Activated CD4-positive, alpha-beta memory T cell treated with anti-CD3 and anti-CD28 coated beads, Interleukin-2, amount 10 ng/mL, durations not matched to agents 7 days and 5 days (primary cell): ENCODE measurements at regions not wholly inside any gene's neighbourhood (a gene's known extent, or its start where the extent isn't known, plus 50 kb on each side); places are given as distances from the start of the nearest gene placed in this dataset.
"Not testable (repeated sequence)": the region's sequence is repeated elsewhere in the genome, so short reads cannot be mapped to it uniquely, and the experiment has no call there.

Experiments used
- CTCF ChIA-PET: fragments of 350-600 bp; sonication (Branson Sonifier 250); formaldehyde crosslinking; loops from one replicate; lab custom pipeline; 2021; ENCODE audit warnings: antibody characterized with exemption, inconsistent platforms; lab: Charles Lee
- POLR2A ChIA-PET: fragments of 350-600 bp; sonication (Branson Sonifier 250); formaldehyde crosslinking; loops from one replicate; lab custom pipeline; 2021; ENCODE audit warnings: antibody characterized with exemption; lab: Charles Lee
- DNase-seq: peaks from one replicate; pipeline ENCODE4 v3.0.0-alpha.2; 2020
- H3K27ac Mint-ChIP-seq: one replicate; pipeline ENCODE4 v1.8.0; 2021; ENCODE audit warnings: mild to moderate bottlenecking, mixed read lengths
- H3K27me3 Mint-ChIP-seq: one replicate; pipeline ENCODE4 v1.8.0; 2021; ENCODE audit warnings: mixed read lengths
- H3K36me3 Mint-ChIP-seq: one replicate; pipeline ENCODE4 v1.8.0; 2021; ENCODE audit warnings: low read depth, mixed read lengths
- H3K4me1 Mint-ChIP-seq: one replicate; pipeline ENCODE4 v1.8.0; 2021; ENCODE audit warnings: mixed read lengths
- H3K4me3 Mint-ChIP-seq: one replicate; pipeline ENCODE4 v1.8.0; 2021; ENCODE audit warnings: mild to moderate bottlenecking, mixed read lengths
- H3K9me3 Mint-ChIP-seq: one replicate; pipeline ENCODE4 v1.8.0; 2021; ENCODE audit warnings: mixed read lengths

DNA sequence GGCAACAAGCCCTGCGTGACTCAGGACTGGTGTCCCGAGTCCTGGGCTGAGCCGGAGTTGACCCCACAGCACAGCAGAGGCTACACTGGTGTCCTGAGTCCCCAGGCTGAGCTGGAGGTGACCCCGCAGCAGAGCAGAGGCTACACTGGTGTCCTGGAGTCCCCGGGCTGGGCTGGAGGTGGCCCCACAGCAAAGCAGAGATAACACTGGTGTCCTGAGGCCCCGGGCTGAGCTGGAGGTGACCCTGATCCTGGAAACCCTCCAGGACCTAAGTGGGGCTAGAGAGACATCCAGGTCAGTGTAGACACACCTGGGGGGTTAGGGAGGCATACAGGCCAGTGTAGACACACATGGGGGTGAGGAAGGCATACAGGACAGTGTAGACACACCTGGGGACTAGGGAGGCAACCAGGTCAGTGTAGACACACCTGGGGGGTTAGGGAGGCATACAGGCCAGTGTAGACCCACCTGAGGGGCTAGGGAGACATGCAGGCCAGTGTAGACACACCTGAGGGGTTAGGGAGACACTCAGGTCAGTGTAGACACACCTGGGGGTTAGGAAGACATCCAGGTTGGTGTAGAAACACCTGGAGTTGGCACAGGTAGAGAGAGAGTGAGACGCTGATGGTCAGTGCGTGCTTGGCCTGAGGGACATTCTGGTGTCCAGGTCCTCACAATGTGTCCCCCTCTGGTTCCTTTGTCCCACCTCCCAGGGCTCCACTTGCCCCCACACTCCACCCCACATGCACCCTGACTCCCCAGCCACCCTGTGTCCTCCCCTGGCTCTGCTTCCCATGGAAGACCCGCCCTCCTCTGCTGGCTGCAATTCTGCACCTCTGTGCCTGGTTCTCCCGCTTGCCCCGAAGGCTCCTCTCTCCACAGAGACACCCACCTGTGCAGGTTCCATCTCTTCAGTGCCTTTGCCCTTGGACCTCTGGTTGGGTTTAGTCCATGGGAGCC, 321.6 kb upstream of the SFSWAP start:
- POLR2A ChIA-PET: no interaction called here
- H3K9me3 Mint-ChIP-seq: no peaks in the 10 kb centered on the region
- no peak for DNase-seq
- H3K36me3 Mint-ChIP-seq: no peaks in the 10 kb centered on the region
- H3K27me3 Mint-ChIP-seq: no peaks in the 10 kb centered on the region
- CTCF ChIA-PET: no interaction called here
- no peak overlapping the region for H3K4me3 Mint-ChIP-seq
- no peak overlapping the region for H3K27ac Mint-ChIP-seq
- no peaks in the 10 kb centered on the region for H3K4me1 Mint-ChIP-seq

DNA sequence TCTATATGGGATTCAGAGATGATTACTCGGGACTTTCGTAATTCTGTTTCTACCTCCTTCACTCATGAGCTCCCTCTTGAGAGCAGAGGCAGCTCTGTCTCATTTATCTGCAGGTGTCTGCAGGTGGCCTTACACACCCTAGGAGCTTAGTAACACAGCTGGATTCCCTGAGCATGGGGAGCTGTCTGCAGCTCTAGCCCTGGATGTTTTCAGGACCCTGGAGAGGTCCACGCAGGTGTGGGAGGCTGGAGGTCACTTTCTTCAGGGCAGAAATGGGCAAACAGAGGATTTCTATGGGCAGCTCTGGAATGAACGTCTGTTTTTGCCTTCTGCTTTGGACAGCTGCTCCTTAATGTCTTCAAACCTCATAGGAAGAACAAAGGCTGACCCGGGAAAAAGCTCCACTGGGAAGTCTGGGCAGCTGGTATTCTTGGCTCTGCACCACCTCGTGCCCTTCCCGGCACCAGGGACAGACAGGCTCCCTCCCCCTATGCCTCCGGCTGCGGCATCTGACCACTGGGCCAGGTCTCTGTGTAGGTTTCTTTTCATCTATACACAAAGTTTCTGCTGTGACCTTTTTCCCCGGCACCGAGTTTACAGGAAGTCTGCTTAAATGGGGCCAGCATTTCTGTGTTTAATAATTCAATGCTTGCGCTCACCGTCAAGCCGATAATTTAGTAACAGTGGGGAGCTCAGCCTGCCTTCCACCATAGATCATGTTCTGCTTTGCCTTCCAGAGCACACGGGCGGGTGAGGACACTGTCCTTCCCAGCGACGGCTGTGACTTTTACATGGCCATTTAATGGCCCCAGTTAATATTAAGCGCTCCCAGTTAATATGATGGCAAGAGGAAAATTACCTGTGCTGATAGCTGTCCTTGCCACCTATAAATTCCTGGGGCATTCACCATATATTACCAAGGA, 320.2 kb upstream of the SFSWAP start:
- DNase-seq: no peak
- POLR2A ChIA-PET: no interaction called here
- Mint-ChIP-seq H3K27me3 (no peaks in the 10 kb centered on the region), H3K4me1 (no peaks in the 10 kb centered on the region), H3K36me3 (no peaks in the 10 kb centered on the region), H3K4me3 (no peak overlapping the region), H3K9me3 (no peaks in the 10 kb centered on the region), H3K27ac (no peak overlapping the region)
- CTCF ChIA-PET: no interaction called here

DNA sequence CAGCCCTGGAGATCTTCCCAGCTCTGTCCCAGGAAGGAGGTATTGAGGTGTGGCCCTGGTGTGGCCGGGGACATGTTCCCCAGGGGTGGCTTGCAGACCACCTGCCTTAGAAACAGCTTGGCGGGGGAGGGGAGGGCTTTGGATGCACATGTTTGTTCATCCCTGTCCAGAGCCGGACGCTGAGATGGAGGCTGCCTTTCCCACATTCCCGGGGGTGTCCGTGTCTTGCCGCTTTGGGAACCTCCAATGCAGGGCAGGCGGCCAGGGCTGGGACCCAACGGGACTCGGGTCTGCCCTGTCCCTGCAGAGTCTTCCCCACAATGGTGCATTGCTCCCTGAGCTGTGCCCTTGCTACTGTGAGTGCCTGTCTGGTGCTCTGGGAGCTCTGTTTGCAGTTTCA, 319.5 kb upstream of the SFSWAP start:
- Mint-ChIP-seq H3K27ac (no peak overlapping the region), H3K9me3 (no peaks in the 10 kb centered on the region), H3K36me3 (no peaks in the 10 kb centered on the region), H3K27me3 (no peaks in the 10 kb centered on the region), H3K4me1 (no peaks in the 10 kb centered on the region), H3K4me3 (no peak overlapping the region)
- DNase-seq: no peak
- ChIA-PET POLR2A (no interaction called here), CTCF (no interaction called here)

DNA sequence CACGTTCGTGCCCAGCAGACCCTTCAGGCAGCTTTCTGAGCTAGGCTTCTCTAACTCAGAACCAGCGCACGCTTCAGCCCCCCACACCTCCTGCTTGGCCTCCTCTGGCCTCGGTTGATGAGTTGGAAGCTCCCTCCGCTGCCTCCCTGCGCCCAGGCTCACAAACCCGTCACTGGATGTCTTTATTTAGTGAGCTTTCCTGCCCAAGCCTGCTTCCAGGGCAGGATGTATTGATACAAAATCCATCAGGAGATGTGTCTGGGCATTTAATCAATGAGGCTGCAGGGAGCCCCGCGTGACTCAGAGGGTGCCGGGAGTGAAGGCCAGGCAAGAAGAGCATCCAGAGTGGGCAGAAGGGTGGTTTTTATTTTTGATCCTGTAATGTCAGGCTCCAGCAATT, 316.1 kb upstream of the SFSWAP start:
- DNase-seq, H3K36me3 Mint-ChIP-seq, H3K27me3 Mint-ChIP-seq, CTCF ChIA-PET, POLR2A ChIA-PET, H3K27ac Mint-ChIP-seq, H3K4me3 Mint-ChIP-seq, H3K4me1 Mint-ChIP-seq: not testable (repeated sequence)
- H3K9me3 Mint-ChIP-seq: peaks cover 18% of the 10 kb centered on the region

DNA sequence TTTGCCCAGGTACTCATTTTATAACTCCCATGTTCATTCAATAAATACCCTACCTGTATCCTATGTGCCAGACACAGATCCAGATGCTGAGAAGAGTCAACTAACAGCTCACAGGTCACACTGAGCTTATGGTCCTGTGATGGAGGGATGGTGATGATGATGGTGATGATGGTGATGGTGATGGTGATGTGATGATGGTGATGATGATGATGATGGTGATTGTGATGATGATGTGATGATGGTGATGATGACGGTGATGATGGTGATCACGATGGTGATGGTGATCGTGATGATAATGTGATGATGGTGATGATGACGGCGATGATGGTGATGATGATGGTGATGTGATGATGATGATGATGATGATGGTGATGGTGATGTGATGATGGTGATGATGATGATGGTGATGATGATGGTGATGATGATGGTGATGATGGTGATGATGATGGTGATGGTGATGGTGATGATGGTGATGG, 315.6 kb upstream of the SFSWAP start:
- H3K27me3 Mint-ChIP-seq, DNase-seq, POLR2A ChIA-PET, CTCF ChIA-PET, H3K36me3 Mint-ChIP-seq, H3K4me1 Mint-ChIP-seq, H3K4me3 Mint-ChIP-seq, H3K27ac Mint-ChIP-seq: not testable (repeated sequence)
- H3K9me3 Mint-ChIP-seq: peaks cover 18% of the 10 kb centered on the region

DNA sequence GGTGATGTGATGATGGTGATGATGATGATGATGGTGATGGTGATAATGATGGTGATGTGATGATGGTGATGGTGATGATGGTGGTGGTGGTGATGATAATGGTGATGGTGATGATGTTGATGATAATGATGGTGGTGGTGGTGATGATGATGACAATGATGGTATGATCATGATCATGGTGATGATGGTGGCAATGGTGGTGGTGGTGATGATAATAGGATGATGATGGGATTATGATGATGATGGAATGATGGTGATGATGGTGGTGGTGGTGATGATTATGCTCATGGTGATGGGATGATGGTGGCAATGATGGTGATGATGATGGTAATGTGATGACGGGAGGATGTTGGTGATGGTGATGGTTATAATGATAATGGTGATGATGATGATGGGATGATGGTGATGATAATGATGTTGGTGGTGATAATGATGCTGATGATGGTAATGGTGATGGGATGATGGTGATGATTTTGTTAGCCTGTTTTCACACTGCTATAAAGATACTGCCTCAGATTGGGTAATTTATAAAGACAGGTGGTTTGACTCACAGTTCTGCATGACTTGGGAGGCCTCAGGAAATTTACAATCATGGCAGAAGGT, 314.8 kb upstream of the SFSWAP start:
- peaks cover 18% of the 10 kb centered on the region for H3K9me3 Mint-ChIP-seq
- H3K4me1 Mint-ChIP-seq: no peaks in the 10 kb centered on the region

DNA sequence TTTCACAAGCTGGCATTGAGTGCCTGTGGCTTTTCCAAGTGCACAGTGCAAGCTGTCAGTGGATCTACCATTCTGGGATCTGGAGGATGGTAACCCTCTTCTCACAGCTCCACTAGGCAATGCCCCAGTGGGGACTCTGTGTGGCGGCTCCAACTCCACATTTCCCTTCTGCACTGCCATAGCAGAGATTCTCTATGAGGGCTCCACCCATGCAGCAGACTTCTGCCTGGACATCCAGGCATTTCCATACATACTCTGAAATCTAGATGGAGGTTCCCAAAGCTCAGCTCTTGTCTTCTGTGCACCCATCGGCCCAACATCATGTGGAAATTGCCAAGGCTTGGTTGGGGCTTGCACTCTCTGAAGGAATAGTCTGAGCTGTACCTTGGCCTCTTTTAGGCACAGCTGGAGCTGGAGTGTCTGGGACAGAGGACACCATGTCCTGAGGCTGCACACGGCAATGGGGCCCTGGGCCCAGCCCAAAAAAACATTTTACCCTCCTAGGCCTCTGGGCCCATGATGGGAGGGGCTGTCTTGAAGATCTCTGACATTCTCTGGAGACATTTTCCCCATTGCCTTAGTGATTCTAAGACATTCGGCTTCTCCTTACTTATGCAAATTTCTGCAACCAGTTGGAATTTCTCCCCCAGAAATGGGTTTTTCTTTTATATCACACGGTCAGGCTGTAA, 313.3 kb upstream of the SFSWAP start:
- H3K36me3 Mint-ChIP-seq: no peaks in the 10 kb centered on the region
- H3K27ac Mint-ChIP-seq: no peak overlapping the region
- H3K9me3 Mint-ChIP-seq: peaks cover 18% of the 10 kb centered on the region
- ChIA-PET CTCF (no interaction called here), POLR2A (no interaction called here)
- DNase-seq: no peak
- H3K4me1 Mint-ChIP-seq: no peaks in the 10 kb centered on the region
- H3K27me3 Mint-ChIP-seq: no peaks in the 10 kb centered on the region
- H3K4me3 Mint-ChIP-seq: no peak overlapping the region

More for the DNA sequence above, 314.8 kb upstream of the SFSWAP start:
- ChIA-PET POLR2A (no interaction called here), CTCF (no interaction called here)
- no peak overlapping the region for H3K4me3 Mint-ChIP-seq
- DNase-seq: no peak
- no peaks in the 10 kb centered on the region for H3K36me3 Mint-ChIP-seq
- no peaks in the 10 kb centered on the region for H3K27me3 Mint-ChIP-seq
- H3K27ac Mint-ChIP-seq: no peak overlapping the region

DNA sequence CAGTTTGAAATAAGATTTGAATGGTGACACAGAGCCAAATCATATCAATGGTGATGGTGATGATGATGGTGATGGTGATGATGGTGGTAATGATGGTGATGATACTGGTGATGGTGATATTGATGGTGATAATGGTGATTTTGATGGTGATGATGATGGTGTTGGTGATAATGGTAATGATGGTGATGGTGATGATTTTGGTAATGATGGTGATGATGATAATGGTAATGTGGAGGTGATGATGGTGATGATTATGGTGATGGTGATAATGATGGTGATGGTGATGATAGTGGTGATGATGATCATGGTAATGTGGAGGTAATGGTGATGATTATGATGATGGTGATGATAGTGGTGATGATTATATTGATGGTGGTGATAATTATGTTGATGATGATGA, 311.9 kb upstream of the SFSWAP start:
- no peak overlapping the region for H3K27ac Mint-ChIP-seq
- H3K9me3 Mint-ChIP-seq: peaks cover 18% of the 10 kb centered on the region
- H3K36me3 Mint-ChIP-seq: no peaks in the 10 kb centered on the region
- no peak for DNase-seq
- no peak overlapping the region for H3K4me3 Mint-ChIP-seq
- CTCF ChIA-PET: no interaction called here
- POLR2A ChIA-PET: no interaction called here
- H3K4me1 Mint-ChIP-seq: no peaks in the 10 kb centered on the region
- H3K27me3 Mint-ChIP-seq: no peaks in the 10 kb centered on the region

DNA sequence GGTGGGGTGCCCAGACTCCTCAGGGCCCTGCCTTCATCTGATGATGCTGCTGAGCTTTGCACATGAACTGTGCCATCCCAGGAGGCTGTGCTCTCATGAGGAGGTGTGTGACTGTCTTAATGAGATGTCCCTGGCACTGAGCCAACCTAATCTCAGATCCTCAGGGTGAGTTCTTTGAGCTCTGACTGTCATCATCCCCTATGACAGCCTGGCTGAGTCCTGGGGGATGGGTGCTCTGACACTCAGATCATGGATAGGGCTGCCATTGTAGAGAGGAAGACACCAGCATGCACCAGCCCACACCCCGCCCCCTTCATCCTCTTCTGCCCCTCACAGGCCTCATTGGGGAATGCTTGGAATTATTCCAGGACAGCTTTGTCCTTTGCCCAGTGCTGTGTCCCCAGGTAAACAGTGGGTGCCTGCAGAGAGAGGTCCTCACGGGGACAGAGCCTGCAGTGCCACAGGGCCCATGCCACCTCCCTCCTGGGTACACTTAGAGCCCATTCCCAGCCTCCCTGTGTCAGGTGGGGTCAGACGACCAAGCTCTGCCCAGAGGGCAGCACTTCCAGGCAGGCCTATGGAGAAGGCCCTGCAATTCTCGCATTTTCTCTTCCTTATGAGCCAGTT, 310.1 kb upstream of the SFSWAP start:
- H3K4me3 Mint-ChIP-seq, H3K4me1 Mint-ChIP-seq, H3K36me3 Mint-ChIP-seq, H3K27ac Mint-ChIP-seq, CTCF ChIA-PET, DNase-seq, H3K27me3 Mint-ChIP-seq, POLR2A ChIA-PET: not testable (repeated sequence)
- peaks cover 18% of the 10 kb centered on the region for H3K9me3 Mint-ChIP-seq

DNA sequence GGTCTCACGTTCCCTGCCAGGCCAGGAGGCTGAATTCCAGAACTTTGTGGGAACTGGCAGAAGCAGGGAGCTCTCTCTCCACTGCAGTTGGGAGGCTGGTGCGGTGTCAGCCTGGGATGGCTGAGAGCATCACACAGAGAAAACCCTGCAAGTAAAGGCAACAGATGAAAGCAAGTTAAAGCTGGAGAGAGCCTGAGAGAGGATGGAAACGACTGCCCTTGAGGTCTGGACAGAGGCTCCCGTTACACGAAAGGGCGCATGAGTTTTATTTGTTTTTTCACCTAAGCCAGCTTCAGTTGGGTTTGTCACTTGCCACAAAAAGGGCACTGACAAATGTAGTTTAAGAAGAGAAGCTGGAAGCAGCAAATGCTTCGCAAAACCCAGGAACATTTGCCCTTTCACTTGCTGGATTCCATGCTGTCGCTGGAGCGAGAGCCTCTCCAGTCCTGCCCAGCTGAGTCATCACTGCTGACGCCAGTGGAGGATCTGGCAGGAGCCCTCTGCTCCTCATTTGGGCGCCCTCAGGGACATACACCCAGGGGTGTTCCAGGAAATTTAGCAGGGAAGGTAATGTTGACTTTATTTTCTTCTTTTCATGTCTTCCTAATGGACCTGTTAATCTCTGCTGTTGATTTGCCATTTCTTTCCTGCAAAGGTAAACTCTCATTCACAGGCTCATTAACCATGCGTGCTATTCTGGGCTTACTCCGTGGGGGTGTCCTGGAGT, 308.8 kb upstream of the SFSWAP start:
- H3K27ac Mint-ChIP-seq, H3K36me3 Mint-ChIP-seq, H3K4me3 Mint-ChIP-seq, H3K27me3 Mint-ChIP-seq, CTCF ChIA-PET, H3K4me1 Mint-ChIP-seq, DNase-seq, POLR2A ChIA-PET: not testable (repeated sequence)
- peaks cover 15% of the 10 kb centered on the region for H3K9me3 Mint-ChIP-seq

DNA sequence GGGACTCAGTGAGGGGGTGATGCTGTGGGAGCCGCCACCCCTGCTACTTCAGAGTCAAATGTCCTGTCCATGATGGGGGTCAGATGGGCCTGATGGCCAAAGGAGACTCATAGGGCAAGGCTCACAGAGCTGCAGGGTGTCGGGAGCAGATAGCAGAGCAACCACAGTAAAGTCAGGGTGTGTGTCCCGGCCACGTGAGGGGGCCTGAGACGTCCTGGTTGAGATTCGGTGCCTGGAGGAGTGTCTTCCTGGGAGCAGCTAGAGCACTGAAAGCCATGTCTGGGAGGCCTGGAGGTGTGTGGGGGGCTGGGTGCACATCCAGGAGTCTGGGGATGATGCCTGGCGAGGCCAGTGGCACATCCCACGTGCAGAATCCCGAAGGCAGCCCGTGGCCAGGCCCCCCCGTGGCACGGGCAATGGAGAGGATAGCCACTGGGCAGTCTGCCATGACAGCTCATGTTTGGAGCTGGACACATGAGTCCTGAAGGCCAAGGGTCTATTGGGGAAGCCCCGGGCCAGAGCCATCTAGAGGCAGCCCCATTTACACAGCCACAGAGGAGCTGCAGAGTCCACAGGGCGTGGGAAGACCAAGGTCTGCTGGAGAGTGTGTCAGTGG, 308.0 kb upstream of the SFSWAP start:
- POLR2A ChIA-PET: no interaction called here
- Mint-ChIP-seq H3K36me3 (no peaks in the 10 kb centered on the region), H3K27me3 (no peaks in the 10 kb centered on the region), H3K27ac (no peak overlapping the region), H3K4me1 (no peaks in the 10 kb centered on the region), H3K4me3 (no peak overlapping the region), H3K9me3 (peaks cover 15% of the 10 kb centered on the region)
- DNase-seq: no peak
- CTCF ChIA-PET: no interaction called here
